CD4-positive, alpha-beta T cell treated with Interleukin-6 at 100 ng/mL for 8 hours (primary cell): ENCODE measurements at regions not wholly inside any gene's neighbourhood (a gene's known extent, or its start where the extent isn't known, plus 50 kb on each side); places are given as distances from the start of the nearest gene placed in this dataset.
"Not testable (repeated sequence)": the region's sequence is repeated elsewhere in the genome, so short reads cannot be mapped to it uniquely, and the experiment has no call there.

Experiments
- DNase-seq: peaks from one replicate; pipeline ENCODE4 v3.0.0-alpha.2; 2020; ENCODE audit warnings: mixed read lengths, low spot score

DNA sequence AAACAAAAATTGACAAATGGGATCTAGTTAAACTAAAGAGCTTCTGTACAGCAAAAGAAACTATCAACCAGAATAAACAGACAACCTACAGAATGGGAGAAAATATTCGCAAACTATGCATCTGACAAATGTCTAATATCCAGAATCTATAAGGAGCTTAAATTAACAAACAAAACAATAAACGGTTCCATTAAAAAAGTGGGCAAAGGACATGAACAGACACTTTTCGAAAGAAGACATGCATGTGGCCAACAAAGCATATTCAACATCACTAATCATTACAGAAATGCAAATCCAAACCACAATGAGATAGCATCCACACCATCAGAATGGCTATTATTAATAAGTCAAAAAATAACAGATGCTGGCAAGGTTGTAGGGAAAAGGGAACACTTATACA, 50.5 kb upstream of the MED13L start:
- not testable (repeated sequence) for DNase-seq

DNA sequence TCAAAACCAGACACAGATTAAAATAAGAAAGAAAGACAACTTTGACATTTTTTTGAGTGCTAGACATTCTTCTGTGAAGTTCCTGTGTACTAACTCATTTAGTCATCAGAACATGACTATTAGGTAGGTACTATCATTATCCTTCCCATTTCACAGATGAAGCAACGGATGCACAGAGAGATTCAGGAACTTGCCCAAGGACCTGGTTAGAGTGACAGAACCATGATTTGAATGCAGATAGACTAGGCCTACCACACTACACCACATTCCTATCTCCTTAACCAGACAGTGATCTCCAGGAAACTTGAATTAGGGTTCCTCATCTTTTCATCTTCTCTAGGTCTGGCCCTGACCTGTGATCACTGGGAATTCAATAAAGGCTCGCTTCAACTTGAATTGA, 54.4 kb upstream of the MED13L start:
- DNase-seq, result no peak

DNA sequence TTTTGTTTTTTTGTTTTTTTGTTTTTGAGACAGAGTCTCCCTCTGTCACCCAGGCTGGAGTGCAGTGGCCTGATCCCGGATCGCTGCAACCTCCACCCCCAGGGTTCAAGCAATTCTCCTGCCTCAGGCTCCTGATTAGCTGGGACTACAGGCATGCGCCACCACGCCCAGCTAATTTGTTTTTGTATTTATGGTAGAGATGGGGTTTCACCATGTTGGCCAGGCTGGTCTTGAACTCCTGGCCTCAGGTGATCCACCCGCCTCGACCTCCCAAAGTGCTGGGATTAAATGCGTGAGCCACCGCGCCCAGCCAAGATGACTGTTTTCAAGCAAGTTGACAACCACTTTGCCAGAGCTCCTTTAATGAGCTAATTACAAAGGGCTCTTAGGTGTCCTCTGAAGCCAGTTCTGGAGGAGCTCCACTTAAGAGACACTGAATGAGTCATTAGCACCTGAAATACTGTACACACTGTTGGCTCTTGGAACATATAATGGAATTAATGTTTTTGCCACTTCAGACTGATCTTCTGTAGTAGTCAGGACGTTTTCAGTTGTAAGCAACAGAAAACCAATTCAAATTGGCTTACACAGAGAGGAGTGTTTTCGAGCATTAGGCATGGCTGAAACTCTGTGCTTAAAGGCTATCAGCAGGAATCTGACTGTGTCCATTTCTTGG, 55.4 kb upstream of the MED13L start:
- no peak for DNase-seq

DNA sequence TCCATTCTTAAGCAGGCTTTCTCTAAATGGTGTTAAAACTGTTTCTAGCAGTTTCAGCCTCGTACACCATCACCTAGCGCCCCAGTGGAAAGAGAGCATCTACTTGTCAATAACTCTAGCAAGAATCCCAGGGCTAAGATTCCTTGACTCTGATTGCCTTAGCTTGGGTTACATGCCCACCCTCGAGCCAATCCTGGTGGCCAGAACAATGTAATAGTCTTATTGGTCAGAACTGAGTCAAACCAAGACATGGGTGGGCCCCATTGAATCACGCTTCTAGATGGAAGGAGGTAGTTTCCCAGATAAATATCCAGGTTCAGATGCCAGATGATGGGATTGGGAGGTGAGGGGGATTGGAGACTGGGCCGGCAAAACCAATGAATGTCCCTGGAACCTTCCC, 55.9 kb upstream of the MED13L start:
- no peak for DNase-seq

DNA sequence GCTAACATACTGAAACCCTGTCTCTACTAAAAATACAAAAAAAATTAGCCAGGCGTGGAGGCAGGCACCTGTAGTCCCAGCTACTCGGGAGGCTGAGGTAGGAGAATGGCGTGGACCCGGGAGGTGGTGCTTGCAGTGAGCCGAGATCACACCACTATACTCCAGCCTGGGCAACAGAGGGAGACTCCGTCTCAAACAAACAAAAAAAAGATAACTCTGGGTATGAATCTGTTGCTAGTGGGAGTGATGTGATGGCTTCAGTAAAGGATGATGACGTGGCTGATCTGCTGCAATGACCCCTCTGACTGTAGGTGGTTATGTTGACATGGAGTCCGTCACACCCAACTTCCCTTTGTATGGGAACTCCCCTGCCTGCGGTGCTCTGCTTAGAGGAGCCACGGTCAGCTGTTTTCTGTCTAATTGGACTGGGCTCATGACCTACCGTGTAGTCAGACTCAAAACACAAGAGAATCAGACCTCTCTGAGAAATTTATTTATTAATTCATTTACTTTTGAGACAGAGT, 59.1 kb upstream of the MED13L start:
- peak; percentile 7 for DNase-seq

DNA sequence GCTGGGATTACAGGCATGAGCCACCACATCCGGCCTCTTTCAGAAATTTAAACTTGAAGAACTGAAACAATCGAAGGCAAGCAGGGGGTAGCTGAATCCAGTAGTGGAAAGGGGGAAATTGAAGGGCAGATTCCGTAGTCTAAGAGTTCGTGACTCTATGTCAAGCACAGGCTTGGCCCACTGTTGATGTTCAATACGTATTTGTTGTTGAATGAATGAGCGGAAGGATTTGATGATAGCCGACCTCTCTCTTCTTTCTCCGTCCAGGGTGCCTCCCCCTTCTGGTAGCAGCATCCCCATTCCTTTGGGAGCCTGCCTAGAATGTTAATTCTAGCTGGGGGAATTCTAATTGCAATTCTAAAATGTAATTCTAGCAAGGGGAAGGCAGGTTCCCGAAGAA, 59.8 kb upstream of the MED13L start:
- DNase-seq, result no peak

DNA sequence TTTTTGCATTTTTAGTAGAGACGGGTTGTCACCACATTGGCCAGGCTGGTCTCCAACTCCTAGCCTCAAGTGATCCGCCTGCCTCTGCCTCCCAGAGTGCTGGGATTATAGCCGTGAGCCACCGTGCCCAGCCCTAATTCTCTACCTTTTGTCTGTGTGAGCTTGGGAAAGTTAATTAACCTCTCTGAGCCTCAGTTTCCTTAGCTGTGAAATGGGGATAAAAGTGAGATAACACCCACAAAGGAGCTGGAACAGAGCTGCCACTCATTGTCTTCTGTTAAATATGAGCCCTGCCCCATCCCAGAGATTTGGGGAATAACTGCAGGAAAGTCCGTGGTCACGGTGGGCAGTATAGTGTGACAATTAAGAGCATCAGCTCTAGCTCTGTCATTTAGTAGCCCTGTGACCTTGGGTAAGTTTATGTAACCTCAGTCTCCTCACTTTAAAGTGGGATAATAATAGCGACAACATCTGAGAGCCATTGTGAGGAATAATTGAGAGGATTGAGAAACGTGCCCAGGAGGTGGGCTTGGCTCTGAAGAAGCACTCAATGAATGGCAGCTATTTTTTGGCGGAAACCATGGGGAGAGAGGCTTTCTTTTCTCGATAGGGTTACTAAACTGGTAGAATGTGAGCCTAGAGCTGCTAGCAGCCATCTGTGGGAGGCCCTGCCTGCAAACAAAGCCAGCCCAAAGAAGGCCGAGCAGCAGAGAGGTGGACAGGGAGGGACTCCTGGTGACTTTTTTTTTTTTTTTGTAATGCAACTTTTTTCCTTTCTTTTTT, 60.8 kb upstream of the MED13L start:
- DNase-seq, result no peak

DNA sequence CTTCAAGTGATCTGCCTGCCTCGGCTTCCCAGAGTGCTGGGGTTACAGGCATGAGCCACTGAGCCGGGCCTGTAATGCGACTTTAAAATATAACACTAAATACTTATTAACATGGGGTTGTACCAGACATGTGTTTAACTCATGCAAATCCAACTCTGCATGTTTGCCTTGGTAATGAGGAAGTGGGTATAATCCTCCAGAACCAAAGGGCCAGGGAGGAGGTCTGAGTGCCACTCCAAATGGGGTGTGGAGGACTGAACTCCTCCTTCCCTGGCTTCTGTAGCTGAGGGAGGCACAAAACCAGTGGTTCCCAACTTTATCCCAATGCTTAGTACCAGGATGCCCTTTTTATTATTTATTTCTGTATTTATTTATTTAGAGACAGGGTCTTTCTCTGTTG, 61.6 kb upstream of the MED13L start:
- no peak for DNase-seq

DNA sequence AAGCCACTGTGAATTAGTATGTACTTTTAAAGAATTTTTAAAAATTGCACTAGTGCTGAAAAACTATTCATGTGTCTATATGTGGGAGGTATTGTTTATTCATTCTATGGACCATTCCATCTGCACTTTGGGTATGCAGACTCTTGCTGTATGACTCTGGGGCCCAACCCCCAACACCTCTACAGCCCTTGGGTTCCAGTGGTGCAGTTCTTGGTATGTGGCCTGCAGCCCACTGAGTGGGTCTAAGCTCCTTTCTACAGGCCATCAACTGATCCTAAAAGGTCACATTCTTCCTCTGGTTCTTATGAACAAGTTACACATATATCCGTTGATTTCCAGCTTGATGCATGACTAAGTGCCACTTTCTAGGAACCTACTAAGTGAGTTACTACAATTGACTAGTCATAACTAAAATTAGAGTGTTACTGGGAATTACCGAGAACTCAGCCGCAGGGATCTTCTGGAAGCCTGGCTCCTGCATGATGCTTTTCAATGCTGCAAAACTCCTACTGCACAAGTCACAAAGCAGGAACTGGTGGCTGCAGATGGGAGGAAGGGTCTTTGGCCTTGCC, 62.4 kb upstream of the MED13L start:
- no peak for DNase-seq

DNA sequence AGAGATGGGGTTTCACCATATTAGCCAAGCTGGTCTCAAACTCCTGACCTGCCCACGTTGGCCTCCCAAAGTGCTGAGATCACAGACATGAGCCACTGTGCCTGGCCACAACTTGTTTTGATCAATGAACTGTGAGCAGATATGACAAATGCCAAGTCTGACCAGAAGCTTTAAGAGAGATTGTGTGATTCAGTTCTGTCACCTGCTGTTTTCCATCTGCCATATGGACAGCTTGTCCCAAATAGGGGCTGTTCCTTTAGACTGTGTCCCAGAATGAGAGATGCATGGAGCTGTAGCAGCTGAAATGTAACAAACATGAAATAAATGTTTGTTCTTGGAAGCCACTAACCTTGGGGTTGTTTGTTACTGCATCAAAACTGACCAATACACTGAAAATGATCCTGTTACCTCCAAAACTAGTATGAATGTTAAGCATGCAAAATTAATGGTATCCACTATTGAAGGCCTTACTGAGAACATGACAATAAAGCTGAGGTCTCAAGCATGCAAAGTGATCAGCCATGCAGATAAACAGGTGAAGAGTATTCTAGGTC, 65.9 kb upstream of the MED13L start:
- DNase-seq, result no peak

DNA sequence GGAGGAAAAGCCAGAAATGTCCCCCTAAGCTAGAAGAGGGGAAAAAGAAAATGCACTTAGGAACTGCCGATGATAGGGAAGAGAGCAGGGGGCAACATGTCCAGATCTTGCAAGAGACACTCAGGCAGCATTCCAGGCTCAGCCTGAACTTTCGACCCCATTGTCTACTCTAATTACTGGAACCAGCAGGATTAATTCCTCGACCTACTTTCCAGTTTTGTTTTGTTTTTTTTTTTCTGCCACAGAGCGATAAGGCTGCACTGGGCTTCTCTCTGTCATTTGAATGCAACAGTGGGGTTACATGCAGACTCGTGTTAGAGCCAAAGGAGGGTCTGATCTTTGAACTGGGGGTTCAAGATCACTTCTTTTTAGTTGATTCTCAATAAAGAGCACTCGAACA, 68.7 kb upstream of the MED13L start:
- DNase-seq, result no peak

DNA sequence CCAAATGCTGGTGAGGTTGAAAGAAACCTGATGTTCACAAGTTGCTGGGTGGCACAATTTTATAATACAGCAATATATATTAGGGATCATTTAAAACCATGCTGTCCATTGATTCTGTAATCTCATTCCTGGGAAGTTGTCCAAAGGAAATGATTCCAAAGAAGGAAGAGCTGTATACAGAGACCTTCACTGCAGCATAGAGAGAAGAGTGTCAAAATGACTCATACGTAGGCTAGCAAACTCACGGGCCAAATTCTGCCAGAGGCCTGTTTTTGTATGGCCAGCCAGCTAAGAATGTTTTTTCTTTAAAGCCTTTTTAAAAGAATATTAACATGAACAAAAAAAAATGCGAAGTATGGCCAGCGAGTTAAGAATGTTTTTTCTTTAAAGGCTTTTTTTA, 69.2 kb upstream of the MED13L start:
- no peak for DNase-seq

DNA sequence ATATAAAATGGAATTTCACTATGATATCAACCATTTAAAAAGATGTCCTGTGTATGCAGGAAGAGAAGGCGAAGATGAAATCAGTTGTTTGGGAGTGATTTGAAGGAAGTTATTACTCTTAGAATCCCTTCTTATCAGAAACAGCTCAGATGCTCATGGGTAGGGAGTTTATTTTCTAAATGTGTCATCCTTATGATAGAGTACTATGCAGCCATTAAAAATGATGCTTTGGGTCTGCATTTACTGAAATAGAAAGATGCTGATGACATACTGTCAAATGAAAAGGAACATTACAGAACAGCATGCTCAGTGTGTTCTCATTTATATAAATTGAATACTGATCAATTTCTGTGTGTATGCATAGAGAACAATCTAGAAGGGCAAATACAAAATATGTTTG, 69.8 kb upstream of the MED13L start:
- no peak for DNase-seq

DNA sequence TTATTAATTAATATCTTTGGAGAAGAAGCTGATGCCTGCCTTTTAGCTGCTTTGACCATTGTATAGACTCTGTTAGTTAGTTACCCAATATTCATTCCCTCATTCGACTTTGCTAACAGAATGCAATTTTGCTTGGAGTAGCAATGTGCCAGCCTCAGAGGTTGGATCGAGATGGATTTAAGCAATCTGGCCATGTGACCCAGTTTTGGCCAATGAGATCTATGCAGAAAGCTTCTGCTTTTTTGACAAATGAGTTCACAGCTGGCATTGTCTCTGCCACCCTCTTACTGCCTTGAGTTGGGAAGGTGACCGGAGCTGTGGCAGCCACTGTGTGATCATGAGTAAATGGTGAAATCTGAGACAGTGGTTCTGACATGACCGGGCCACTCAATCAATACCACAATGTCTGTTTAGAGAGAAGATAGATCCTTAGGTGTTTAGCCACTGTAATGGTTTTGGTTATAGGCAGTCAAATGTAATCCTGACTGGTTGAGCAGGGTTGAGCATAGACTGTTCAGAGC, 74.9 kb upstream of the MED13L start:
- no peak for DNase-seq

DNA sequence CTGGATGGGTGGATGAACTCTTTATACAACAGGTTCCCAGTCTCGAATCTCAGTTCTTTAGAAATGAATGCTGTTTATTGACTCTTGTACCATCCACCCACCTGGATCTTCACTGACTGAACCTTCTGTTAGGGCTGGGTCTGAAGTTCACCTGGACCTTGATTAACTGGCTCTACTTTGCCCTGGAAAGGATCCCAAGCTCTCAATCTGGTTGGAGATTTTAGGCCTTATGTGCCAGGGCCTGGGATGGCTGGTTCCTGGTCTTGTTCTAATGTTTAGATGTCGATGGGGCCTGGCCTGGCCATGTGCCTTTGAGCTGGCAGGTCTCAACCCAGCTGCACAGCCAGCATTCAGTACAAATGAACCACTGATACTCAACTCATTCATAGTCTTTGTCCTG, 76.5 kb upstream of the MED13L start:
- DNase-seq, result no peak

DNA sequence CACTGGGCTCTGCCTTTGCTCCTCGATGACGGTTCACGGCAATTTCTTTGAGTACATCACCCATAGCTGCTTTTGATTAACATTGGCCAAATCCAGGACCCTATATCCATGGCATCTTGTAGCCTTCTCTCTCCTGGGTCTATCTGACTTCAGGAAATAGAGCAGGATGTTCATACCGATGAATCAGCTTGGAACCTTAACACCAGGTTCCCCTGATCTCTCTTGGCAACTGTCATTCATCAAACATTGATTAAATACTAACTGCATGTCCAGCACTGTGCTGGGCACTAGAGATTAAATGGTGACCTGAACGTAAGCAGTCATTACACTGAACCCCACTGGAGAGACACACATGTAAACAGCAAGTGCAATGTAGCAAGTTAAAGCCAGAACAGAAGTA, 77.0 kb upstream of the MED13L start:
- DNase-seq, result no peak

DNA sequence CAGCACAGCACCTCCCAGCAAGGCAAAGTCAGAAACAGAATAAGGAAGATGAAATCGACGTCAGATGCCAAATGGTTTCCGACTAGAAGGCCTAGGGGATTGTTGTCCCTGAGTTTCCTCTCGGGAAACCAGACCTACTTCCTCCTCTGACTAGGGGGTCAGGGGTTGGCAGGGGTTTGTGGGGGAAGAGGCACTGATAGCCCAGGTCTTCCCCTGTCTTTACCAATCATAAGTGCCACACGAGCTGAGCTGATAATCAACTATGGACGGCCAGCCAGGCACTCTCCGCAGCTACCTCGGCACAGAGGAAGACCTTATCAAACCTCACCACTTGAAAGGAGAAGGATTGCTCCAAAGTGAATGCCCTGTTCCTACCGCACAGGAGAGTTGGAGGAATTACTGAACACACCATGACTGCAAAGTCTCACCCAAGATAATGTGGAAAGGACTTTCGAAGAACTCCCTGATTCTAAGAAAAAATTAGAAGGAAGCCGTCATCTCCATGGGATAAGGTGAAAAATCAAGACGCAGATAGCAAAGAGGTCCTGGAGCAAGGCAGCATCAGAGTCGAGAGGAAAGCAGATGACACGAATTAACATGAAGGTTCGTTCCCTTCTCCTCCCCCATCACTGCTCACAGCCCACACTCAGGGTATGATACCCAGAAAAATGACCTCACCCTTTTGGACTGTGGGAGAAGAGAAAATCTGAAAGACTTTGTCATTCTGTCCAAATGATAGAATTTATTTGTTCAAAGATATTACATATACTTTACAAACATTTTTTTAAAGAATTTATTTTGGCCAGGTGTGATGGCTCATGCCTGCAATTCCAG, 77.7 kb upstream of the MED13L start:
- no peak for DNase-seq

DNA sequence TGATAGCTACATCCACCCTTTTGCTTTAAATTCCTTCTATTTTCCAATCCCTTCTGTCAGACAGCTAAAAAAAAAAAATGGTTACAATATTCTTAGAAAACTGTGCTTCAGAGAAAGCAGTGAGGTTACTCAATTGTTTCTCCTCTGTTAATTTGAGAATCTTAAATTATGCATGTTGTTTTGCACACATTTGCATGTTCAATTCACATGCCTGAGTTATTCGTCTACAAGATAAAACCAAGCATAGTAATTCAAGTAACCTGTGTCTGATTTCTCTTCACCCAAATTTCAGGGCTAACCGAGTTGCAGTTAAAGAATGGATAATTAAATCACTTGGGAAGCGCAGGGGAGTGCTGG, 81.0 kb upstream of the MED13L start:
- no peak for DNase-seq

DNA sequence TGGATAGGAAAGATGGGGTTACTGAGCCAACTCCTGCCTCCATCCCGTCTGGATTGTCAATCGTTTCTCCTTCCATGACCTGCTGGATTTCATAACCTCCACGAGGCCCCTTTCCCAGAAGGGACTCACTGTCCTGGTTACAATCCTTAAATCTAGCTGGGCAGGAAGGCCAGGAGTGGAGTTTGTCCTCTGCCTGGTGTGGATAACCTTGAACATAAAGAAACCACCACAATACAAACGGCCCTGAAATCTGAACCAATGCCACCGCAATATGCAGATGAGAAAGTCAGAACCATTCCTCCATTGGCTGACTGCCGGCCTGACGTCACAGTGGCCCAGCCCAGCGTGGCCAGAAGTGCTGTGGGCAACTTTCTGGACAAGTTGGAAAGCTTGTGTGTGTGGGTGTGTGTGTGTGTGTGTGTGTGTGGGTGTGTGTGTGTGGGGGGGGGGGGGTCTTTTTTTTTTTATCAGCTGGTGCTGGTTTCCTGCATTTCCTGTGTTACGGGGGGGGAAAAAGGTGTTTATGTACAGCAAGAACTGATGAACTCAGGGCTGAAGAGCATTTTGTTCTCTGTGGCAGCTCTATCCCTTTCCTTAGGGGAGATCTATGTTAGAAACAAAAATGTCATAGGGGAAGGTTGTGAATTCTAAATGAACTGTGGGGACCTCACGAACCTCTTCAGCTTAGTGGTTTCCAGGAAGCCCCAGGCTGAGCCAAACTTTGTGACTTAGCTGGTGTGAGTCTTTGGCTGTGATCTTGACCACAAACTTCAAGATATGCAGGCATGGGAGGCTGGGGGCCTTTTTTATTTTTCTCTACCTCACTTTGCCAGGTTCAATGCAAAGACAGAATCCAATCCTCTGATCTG, 81.6 kb upstream of the MED13L start:
- DNase-seq, result peak; percentile 62

DNA sequence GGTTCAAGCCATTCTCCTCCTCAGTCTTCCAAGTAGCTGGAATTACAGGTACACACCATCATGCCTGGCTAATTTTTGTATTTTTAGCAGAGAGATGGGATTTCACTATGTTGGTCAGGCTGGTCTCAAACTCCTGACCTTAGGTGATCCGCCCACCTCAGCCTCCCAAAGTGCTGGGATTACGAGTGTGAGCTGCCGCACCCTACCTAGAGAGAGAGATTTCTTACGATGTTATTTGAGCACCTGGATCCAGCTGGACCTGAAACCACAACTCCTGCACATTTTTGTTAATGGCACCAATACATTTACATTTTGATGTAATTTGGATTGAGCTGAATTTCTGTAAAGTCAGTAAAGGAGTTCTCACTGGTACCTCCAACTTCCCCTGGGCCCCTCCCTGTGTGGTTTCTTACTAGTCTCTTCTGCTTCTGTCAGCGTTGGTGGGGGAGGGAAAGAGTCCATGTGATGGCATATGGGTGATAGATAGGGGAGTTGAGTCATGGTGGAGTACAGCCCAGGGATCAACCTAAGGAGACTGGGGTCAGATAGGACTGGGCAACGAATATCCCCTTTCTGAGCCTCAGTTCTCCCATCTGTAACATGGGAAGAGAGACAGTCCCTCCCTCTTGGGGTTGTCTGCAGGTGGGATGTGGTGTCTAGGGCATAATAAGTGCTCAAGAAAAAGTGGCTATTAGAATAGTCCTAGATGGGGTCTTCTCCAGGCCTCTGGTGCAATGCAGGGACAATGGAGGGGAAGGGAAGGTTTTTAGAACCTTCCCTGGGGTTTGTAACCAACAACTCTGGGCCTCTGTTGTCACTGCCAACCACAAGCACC, 83.3 kb upstream of the MED13L start:
- DNase-seq, result no peak
